Stimulated activated CD4-positive, alpha-beta T cell treated with anti-CD3 and anti-CD28 coated beads, TNF-alpha, amount 100 ng/mL, for 24 hours (primary cell): ENCODE measurements at regions not wholly inside any gene's neighbourhood (a gene's known extent, or its start where the extent isn't known, plus 50 kb on each side); places are given as distances from the start of the nearest gene placed in this dataset.
"Not testable (repeated sequence)": the region's sequence is repeated elsewhere in the genome, so short reads cannot be mapped to it uniquely, and the experiment has no call there.

ENCODE experiments used
- DNase-seq, 3 experiments: peaks; one replicate each; pipeline ENCODE4 v3.0.0-alpha.2; 2020; ENCODE audit warnings: low read depth in 3 of 3

- DNase-seq: no peak
These were observed 307.2 kb downstream of the HIVEP2 start for GRCh38 chr6:142637624-142638351.

GRCh38 chr6:142642651-142643050, 302.3 kb downstream of the HIVEP2 start:
- no peak for DNase-seq

GRCh38 chr6:142644866-142645265, 300.1 kb downstream of the HIVEP2 start:
- DNase-seq: no peak

- DNase-seq: no peak
These were observed 299.3 kb downstream of the HIVEP2 start for GRCh38 chr6:142645663-142646062.

GRCh38 chr6:142647449-142648035, 297.4 kb downstream of the HIVEP2 start:
- no peak for DNase-seq

GRCh38 chr6:142648036-142648451, 296.9 kb downstream of the HIVEP2 start:
- DNase-seq: no peak

GRCh38 chr6:142648526-142648925, 296.4 kb downstream of the HIVEP2 start:
- no peak for DNase-seq

GRCh38 chr6:142649438-142650234, 295.3 kb downstream of the HIVEP2 start:
- DNase-seq: not testable (repeated sequence)

GRCh38 chr6:142651384-142651783, 293.6 kb downstream of the HIVEP2 start:
- no peak for DNase-seq

GRCh38 chr6:142653710-142654420, 291.1 kb downstream of the HIVEP2 start:
- no peak for DNase-seq

- DNase-seq: no peak
These were observed 285.3 kb downstream of the HIVEP2 start for GRCh38 chr6:142659661-142660060.

- DNase-seq: no peak
These were observed 279.6 kb downstream of the HIVEP2 start for GRCh38 chr6:142665393-142665792.

- DNase-seq: no peak
These were observed 278.3 kb downstream of the HIVEP2 start for GRCh38 chr6:142666599-142667185.

- no peak for DNase-seq
These were observed 275.3 kb downstream of the HIVEP2 start for GRCh38 chr6:142669471-142670351.

- DNase-seq: no peak
These were observed 273.2 kb downstream of the HIVEP2 start for GRCh38 chr6:142671791-142672190.

GRCh38 chr6:142675517-142675916, 269.5 kb downstream of the HIVEP2 start:
- DNase-seq: no peak

- DNase-seq: no peak
These were observed 268.9 kb downstream of the HIVEP2 start for GRCh38 chr6:142676027-142676443.

GRCh38 chr6:142676647-142677192, 268.3 kb downstream of the HIVEP2 start:
- DNase-seq: no peak

- peak in 1 of 3 experiments; percentile 37 for DNase-seq
These were observed 264.9 kb downstream of the HIVEP2 start for GRCh38 chr6:142679907-142680700.
